ENCODE measurements at regions not wholly inside any gene's neighbourhood (a gene's known extent, or its start where the extent isn't known, plus 50 kb on each side); places are given as distances from the start of the nearest gene placed in this dataset.

- TF ChIP-seq DPF2 (IDR thresholded peaks at IDR 0.05): peak; percentile 71
- TF ChIP-seq VEZF1 (CRISPR knock-in tag; IDR thresholded peaks at IDR 0.05): no peak
- TF ChIP-seq TAL1 (IDR thresholded peaks at IDR 0.05): peak; percentile 68; the same call in 1 of the 2 replicates
- no peak for TF ChIP-seq RBM39 (optimal IDR thresholded peaks at IDR 0.05; ENCODE audit: low read depth, low read length)
- no peak for TF ChIP-seq KDM4B (IDR thresholded peaks at IDR 0.05; ENCODE audit: borderline replicate concordance in 2 of 2, low read depth in 1 of 2)
- TF ChIP-seq ETS2 (tag; IDR thresholded peaks at IDR 0.05; ENCODE audit: borderline replicate concordance, poor library complexity, severe bottlenecking): no peak
- no peak for TF ChIP-seq BRF2 (IDR thresholded peaks at IDR 0.05; ENCODE audit: borderline replicate concordance, insufficient read depth, insufficient read length)
- TF ChIP-seq ZNF224 (CRISPR knock-in tag; IDR thresholded peaks at IDR 0.05): no peak
- TF ChIP-seq RBFOX2 (IDR thresholded peaks at IDR 0.05; ENCODE audit: low read depth, low read length): no peak
- peak; percentile 42; the same call in 1 of the 2 replicates for TF ChIP-seq CBFA2T2 (conservative IDR thresholded peaks at IDR 0.05)
- TF ChIP-seq ID3 (CRISPR knock-in tag; IDR thresholded peaks at IDR 0.05): no peak
- TF ChIP-seq ID3 (tag; IDR thresholded peaks at IDR 0.05): no peak
- no peak for TF ChIP-seq SIX5 (IDR thresholded peaks at IDR 0.05; ENCODE audit: borderline replicate concordance in 1 of 2, insufficient read depth in 1 of 2, low read depth in 1 of 2, low read length in 2 of 2)
- no peak for TF ChIP-seq CBX1 (IDR thresholded peaks at IDR 0.05; ENCODE audit: low read depth)
- no peak for TF ChIP-seq KAT8 (IDR thresholded peaks at IDR 0.05; ENCODE audit: low read depth)
- no peak for TF ChIP-seq CREBBP (IDR thresholded peaks at IDR 0.05; ENCODE audit: low read depth, low read length)
- TF ChIP-seq NBN (IDR thresholded peaks at IDR 0.05; ENCODE audit: low read depth): no peak
- TF ChIP-seq PML (IDR thresholded peaks at IDR 0.05; ENCODE audit: low read length): no peak
- TF ChIP-seq PREB (CRISPR knock-in tag; IDR thresholded peaks at IDR 0.05): no peak
- TF ChIP-seq EWSR1 (IDR thresholded peaks at IDR 0.05; ENCODE audit: borderline replicate concordance, low read depth, partially characterized antibody): no peak
- no peak for TF ChIP-seq FIP1L1 (IDR thresholded peaks at IDR 0.05; ENCODE audit: low read depth, low read length, poor library complexity, severe bottlenecking)
- no peak for TF ChIP-seq E2F1 (CRISPR knock-in tag; IDR thresholded peaks at IDR 0.05)
- peak; percentile 67 for TF ChIP-seq ZNF316 (IDR thresholded peaks at IDR 0.05)
- TF ChIP-seq KLF6 (CRISPR knock-in tag; IDR thresholded peaks at IDR 0.05; ENCODE audit: borderline replicate concordance): no peak
- TF ChIP-seq GATAD2B (IDR thresholded peaks at IDR 0.05; ENCODE audit: borderline replicate concordance): no peak
- TF ChIP-seq FOXK1 (CRISPR knock-in tag; IDR thresholded peaks at IDR 0.05; ENCODE audit: borderline replicate concordance): no peak
Observed at GRCh38 chr2:144004742-144005141, 515.2 kb downstream of the ZEB2 start (continued).
